ENCODE measurements at regions not wholly inside any gene's neighbourhood (a gene's known extent, or its start where the extent isn't known, plus 50 kb on each side); places are given as distances from the start of the nearest gene placed in this dataset.

DNA sequence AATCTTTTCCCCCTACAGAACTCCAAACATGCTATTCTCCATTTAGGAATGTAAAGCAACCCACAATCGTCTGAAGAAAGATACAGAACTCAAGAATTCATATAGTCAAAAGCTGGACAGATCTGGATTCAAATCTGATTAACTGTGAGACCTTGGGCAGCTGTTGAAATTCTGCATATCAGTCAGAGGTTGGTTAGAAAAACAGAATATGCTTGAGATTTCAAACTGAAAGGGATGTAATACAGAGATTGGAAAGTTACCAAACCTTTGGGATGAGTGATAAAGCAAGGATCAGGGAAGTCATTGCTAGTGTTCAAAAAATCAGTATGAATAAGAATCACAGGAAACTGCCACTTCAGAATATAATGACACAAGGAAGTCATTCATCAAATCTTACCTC lies 406.6 kb downstream of the HTR7 start:
- DNase-seq = no peak
- H3K4me3 Mint-ChIP-seq = no peak overlapping the region
- H3K4me1 Mint-ChIP-seq = no peaks in the 10 kb centered on the region
- H3K36me3 Mint-ChIP-seq (ENCODE audit: low read depth) = no peaks in the 10 kb centered on the region
- H3K27me3 Mint-ChIP-seq = no peaks in the 10 kb centered on the region
- POLR2A ChIA-PET = no interaction called here
- no peak overlapping the region for H3K27ac Mint-ChIP-seq
- CTCF ChIA-PET = no interaction called here
- peaks cover 6% of the 10 kb centered on the region for H3K9me3 Mint-ChIP-seq

DNA sequence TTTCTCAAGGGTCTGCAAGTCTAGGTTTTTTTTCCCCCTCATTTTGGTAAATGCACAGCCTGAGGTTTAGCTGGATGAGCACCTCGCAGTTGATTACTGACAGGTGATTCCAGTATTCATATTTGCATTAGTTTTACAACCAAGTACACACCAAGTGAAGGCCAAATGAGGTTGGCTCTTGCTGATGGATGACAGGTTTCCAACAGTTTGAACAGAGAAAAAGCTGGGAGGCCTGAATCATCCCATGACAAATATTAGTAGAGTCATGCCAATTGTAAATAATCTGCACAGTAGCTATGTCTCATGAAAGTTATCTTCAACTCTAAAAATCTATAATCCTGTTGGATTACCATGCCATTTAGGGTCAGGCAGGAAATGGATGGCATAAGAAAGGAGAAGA lies 399.8 kb downstream of the HTR7 start:
- Mint-ChIP-seq H3K9me3 (peaks cover 6% of the 10 kb centered on the region), H3K4me3 (no peak overlapping the region), H3K4me1 (no peaks in the 10 kb centered on the region), H3K36me3 (ENCODE audit: low read depth) (no peaks in the 10 kb centered on the region), H3K27me3 (no peaks in the 10 kb centered on the region), H3K27ac (no peak overlapping the region)
- no peak for DNase-seq
- CTCF ChIA-PET = no interaction called here
- POLR2A ChIA-PET = no interaction called here

DNA sequence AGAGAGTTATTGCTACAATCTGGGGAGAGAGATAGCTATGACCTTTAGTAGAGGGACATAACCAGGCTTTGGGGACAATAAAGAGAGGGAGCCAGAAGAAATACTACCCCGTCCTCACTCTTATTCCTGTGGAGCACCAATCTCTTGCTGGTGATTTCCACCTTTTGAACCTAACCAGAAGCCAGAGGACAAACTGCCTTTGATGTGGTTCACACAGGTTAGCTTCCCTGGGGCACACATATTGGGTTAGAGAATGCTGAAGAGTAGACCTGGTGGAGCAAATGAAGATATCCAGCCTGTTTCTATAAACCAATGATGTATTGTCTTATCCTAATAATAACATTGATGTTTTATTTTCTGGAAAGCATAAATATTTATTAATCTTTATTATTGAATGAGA lies 399.3 kb downstream of the HTR7 start:
- H3K4me1 Mint-ChIP-seq = no peaks in the 10 kb centered on the region
- ChIA-PET CTCF (no interaction called here), POLR2A (no interaction called here)
- H3K27ac Mint-ChIP-seq = no peak overlapping the region
- no peak for DNase-seq
- no peaks in the 10 kb centered on the region for H3K27me3 Mint-ChIP-seq
- H3K36me3 Mint-ChIP-seq (ENCODE audit: low read depth) = no peaks in the 10 kb centered on the region
- no peak overlapping the region for H3K4me3 Mint-ChIP-seq
- H3K9me3 Mint-ChIP-seq = peaks cover 6% of the 10 kb centered on the region

DNA sequence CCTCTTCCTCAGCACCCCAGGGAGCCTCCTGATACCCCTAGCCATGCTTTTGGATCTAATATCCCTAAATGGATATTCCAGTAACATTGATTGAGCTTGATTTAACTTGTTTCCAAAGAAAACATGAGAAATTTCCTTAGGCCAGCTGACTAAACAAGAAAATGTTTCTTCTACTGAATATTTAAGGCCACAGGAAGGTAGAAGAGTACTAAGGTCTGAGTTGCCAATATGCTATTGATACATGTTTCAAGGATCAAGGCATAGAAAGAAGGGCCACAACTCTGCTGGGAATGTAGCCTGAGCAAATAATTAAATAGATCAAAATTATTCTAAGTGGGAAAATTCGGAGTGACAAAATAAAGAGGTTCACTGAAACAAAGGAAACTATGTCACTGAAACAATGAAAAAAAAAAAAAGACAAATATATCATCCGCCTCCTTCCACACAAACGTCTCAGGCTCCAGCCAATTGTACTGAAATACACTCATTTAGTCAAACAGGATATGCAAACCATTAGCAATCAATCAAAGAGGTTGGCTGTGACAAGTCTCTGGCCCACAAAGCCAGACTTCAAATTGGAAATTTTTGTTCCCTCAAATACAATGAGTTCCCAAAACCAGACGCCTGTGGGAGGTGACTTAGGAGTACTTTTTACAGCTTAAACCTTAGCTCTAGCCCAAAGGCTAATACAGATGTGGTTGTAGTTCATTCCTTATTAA lies 396.2 kb downstream of the HTR7 start:
- H3K4me1 Mint-ChIP-seq = no peaks in the 10 kb centered on the region
- H3K4me3 Mint-ChIP-seq = no peak overlapping the region
- H3K27ac Mint-ChIP-seq = no peak overlapping the region
- POLR2A ChIA-PET = no interaction called here
- no peak for DNase-seq
- H3K9me3 Mint-ChIP-seq = no peaks in the 10 kb centered on the region
- H3K36me3 Mint-ChIP-seq (ENCODE audit: low read depth) = no peaks in the 10 kb centered on the region
- no peaks in the 10 kb centered on the region for H3K27me3 Mint-ChIP-seq
- CTCF ChIA-PET = interaction anchor here (0.7 kb wide), 1 partner anchor 67 kb away, joined by 4 read pairs; no protein-coding TSS in a partner anchor

DNA sequence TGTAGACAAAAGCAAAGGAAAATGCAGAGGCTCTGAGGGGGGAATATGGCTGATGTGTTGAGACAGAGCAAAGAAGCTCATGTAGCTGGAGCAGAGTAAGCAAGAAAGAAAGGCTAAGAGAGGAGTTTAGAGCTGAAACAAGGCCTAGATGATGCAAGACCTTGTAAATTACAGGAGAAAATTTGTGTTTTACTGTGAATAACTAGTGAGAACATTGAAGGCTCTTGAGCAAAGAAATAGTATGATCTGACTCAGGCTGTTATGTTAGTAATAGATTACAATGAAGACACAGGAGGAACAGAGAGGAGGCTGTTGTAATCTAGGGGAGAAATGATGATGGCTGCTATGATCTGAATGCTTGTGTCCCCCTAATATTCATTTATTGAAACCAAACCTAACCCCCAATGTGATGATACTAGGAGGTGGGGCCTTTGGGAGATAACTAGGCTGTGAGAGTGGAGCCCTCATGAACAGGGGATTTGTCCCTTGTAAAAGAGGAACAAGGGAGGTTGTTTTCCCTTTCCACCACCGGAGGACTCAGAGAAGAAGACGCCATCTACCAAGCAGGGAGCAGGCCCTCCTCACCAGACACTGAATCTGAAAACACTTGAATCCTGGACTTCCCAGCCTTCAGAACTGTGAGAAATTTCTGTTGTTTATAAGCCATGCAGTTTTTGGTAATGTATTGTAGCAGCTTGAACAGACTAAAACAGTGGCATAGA lies 394.9 kb downstream of the HTR7 start:
- no peak overlapping the region for H3K27ac Mint-ChIP-seq
- no peaks in the 10 kb centered on the region for H3K9me3 Mint-ChIP-seq
- H3K4me1 Mint-ChIP-seq = no peaks in the 10 kb centered on the region
- ChIA-PET CTCF (no interaction called here), POLR2A (no interaction called here)
- H3K36me3 Mint-ChIP-seq (ENCODE audit: low read depth) = no peaks in the 10 kb centered on the region
- no peak for DNase-seq
- H3K4me3 Mint-ChIP-seq = no peak overlapping the region
- H3K27me3 Mint-ChIP-seq = no peaks in the 10 kb centered on the region

DNA sequence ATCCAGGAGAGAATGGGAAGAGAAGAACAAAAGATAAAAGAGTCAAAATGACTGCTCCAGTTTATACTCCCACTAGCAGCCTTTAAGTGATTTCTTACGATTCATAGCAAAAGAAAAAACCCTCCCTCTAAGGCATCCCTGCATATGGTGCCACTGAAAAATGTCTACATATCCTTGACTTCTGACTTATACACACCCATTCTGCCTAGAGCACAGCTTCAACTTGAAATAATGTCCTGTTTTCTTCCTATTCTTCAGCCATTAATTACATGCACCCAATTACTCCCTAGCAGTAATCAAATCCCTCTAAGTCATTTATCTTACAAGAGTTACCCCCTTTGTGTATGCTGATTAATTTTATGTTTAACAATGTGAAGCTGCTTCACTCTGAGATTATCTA lies 393.5 kb downstream of the HTR7 start:
- POLR2A ChIA-PET = no interaction called here
- H3K4me3 Mint-ChIP-seq = no peak overlapping the region
- CTCF ChIA-PET = no interaction called here
- no peak overlapping the region for H3K27ac Mint-ChIP-seq
- H3K4me1 Mint-ChIP-seq = no peaks in the 10 kb centered on the region
- DNase-seq = no peak
- no peaks in the 10 kb centered on the region for H3K9me3 Mint-ChIP-seq
- no peaks in the 10 kb centered on the region for H3K36me3 Mint-ChIP-seq (ENCODE audit: low read depth)
- no peaks in the 10 kb centered on the region for H3K27me3 Mint-ChIP-seq

DNA sequence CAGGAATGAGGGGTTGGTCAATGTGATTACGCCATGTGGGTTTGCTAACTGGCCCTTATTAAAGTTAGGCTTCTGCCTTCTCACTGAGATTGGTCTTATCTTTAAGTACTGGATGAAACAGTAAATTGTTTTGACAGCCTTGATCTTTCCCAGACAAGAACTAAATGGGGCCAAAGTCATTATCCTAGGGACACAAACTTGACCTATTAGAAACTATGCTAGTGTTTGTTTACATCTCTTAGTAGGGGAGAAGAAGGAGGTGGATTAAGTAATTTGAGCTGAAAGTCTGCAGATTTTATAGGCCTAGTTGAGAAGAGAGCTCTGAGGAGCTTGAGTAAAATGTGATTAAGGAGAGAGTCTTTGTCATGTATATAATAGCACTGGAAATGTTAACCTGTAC lies 386.9 kb downstream of the HTR7 start:
- POLR2A ChIA-PET = no interaction called here
- Mint-ChIP-seq H3K27me3 (no peaks in the 10 kb centered on the region), H3K4me3 (no peak overlapping the region), H3K4me1 (no peaks in the 10 kb centered on the region), H3K9me3 (no peaks in the 10 kb centered on the region), H3K27ac (no peak overlapping the region), H3K36me3 (ENCODE audit: low read depth) (no peaks in the 10 kb centered on the region)
- CTCF ChIA-PET = no interaction called here
- DNase-seq = no peak

DNA sequence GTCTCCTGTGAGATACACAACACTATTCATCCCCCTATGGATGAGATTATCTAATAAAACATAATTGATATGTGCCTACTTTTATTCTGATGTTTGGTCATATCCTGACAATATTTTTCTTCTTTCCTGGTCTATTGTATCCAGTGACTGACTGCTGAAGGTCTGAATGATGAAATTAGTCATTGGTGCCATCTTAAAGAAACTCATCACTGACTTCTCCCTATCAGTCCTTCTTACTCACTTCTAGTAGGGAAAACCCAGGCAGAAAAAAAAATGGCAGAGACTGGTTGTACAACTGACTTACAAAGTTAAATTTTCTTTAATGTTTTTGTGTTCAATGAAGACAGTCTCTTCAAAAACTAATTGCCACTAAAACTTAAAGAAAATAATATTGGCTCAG lies 377.4 kb downstream of the HTR7 start:
- H3K27me3 Mint-ChIP-seq = no peaks in the 10 kb centered on the region
- ChIA-PET CTCF (no interaction called here), POLR2A (no interaction called here)
- H3K9me3 Mint-ChIP-seq = no peaks in the 10 kb centered on the region
- H3K4me1 Mint-ChIP-seq = no peaks in the 10 kb centered on the region
- H3K36me3 Mint-ChIP-seq (ENCODE audit: low read depth) = no peaks in the 10 kb centered on the region
- DNase-seq = no peak
- no peak overlapping the region for H3K4me3 Mint-ChIP-seq
- H3K27ac Mint-ChIP-seq = no peak overlapping the region

DNA sequence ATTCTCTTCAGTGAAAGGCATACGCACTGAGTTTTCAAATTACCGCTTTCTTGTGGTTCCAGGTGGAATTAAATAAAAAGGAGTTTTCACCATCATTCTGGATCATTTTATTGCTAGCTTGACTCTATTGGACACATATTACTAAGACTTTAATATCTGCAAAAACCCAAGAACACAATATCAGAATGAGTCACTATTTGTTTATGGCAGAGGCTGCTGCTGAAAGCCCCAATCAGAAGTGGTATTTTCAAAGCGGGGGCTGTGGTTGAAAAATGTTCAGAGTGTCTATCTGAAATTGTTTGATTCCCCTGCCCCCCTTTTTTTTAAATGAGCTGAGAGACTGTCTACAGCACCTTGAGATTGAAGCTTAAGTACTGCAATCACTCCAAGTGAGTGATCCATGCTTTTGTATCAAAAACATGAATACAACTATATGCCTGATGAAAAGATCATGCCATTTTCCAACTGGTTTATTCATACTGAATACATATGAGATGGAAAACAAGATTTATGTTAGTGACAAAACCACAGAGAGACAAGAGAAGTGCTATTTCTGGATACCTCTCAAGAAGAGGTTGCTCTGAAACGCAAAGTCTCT lies 376.4 kb downstream of the HTR7 start:
- peaks cover under 1% of the 10 kb centered on the region for H3K9me3 Mint-ChIP-seq
- no peaks in the 10 kb centered on the region for H3K27me3 Mint-ChIP-seq
- H3K4me1 Mint-ChIP-seq = no peaks in the 10 kb centered on the region
- H3K27ac Mint-ChIP-seq = no peak overlapping the region
- no peaks in the 10 kb centered on the region for H3K36me3 Mint-ChIP-seq (ENCODE audit: low read depth)
- DNase-seq = no peak
- no peak overlapping the region for H3K4me3 Mint-ChIP-seq
- ChIA-PET POLR2A (no interaction called here), CTCF (no interaction called here)

DNA sequence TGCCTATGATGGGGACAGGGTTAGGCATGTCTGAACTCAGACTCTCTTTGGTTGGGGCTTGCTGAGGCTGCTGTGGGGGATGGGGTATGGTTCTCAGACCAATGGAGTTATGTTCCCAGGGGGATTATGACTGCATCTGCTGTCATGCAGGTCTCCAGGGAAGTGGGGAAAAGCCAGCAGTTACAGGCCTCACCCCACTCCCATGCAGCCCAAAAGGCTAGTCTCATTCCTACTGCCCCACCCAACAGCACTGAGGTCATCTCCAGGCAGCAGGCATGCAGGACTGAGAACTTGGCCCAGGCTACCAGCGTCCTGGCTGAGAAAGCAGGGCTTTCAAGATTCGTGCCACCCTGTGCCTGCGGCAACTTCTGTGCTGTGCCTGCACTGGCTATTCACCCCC lies 373.3 kb downstream of the HTR7 start:
- H3K27me3 Mint-ChIP-seq = no peaks in the 10 kb centered on the region
- no peak overlapping the region for H3K27ac Mint-ChIP-seq
- CTCF ChIA-PET = no interaction called here
- no peaks in the 10 kb centered on the region for H3K36me3 Mint-ChIP-seq (ENCODE audit: low read depth)
- peaks cover 4% of the 10 kb centered on the region for H3K9me3 Mint-ChIP-seq
- no peak overlapping the region for H3K4me3 Mint-ChIP-seq
- H3K4me1 Mint-ChIP-seq = no peaks in the 10 kb centered on the region
- POLR2A ChIA-PET = no interaction called here
- DNase-seq = no peak

DNA sequence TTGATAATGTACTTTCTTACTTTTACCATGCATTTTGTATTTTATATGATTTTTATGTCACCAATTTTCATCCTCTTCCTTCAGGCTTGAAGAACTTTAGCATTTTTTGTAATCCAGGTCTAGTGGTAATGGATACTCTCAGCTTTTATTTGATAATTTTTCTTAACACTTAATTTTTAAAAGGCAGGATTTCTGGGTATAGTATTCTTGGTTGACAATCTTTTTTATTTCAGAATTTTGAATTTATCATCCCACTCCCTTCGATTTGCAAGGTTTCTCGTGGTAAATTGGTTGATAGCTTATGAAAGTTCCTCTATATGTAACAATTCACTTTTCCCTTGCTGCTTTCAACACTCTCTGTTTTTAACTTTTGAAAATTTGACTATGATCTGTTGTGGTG lies 363.7 kb downstream of the HTR7 start:
- H3K4me3 Mint-ChIP-seq = no peak overlapping the region
- no peak for DNase-seq
- no peaks in the 10 kb centered on the region for H3K27me3 Mint-ChIP-seq
- CTCF ChIA-PET = no interaction called here
- no peaks in the 10 kb centered on the region for H3K36me3 Mint-ChIP-seq (ENCODE audit: low read depth)
- H3K4me1 Mint-ChIP-seq = no peaks in the 10 kb centered on the region
- POLR2A ChIA-PET = no interaction called here
- peaks cover 15% of the 10 kb centered on the region for H3K9me3 Mint-ChIP-seq
- no peak overlapping the region for H3K27ac Mint-ChIP-seq

DNA sequence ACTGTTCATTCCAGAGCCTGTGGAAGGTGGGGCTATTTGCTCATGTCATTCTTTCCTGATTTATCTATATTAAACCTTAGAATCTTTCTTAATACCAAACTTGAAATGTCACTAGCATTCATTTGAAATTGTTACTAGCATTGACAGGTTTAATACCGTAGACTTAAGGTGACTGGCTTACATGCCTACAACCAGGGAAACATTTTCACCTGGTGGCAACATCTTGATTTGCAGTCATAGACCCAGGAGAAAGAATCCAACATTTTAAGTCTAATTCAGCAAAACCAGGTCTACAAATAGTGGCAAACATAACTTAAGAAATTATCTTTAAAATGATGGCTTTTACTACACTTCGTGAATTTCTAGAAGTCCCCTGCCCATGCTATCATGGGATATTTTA lies 353.7 kb downstream of the HTR7 start:
- Mint-ChIP-seq H3K9me3 (peaks cover 2% of the 10 kb centered on the region), H3K27ac (no peak overlapping the region), H3K27me3 (no peaks in the 10 kb centered on the region), H3K4me3 (no peak overlapping the region), H3K4me1 (no peaks in the 10 kb centered on the region), H3K36me3 (ENCODE audit: low read depth) (no peaks in the 10 kb centered on the region)
- CTCF ChIA-PET = no interaction called here
- POLR2A ChIA-PET = no interaction called here
- no peak for DNase-seq

DNA sequence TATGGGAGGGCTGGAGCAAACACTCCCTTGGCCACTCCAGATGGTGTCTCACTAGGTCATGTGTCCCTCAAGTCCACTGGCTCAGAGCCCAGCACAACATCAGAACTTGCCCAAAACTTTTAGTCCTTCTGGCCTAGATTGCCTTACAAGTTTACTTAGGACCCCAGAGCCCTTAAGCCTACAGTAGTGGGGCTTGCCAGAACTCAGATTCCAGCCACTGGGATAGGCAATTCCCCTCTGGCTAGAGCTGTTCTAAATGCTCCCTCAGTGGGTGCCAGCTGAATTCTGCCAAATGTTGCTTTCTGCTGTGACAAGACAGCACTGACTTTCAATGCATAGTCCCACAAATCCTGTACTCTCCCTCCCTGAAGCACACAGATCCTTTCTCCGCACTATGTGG lies 331.1 kb downstream of the HTR7 start:
- H3K9me3 Mint-ChIP-seq = no peaks in the 10 kb centered on the region
- ChIA-PET POLR2A (no interaction called here), CTCF (no interaction called here)
- no peak for DNase-seq
- H3K4me3 Mint-ChIP-seq = no peak overlapping the region
- no peaks in the 10 kb centered on the region for H3K27me3 Mint-ChIP-seq
- H3K4me1 Mint-ChIP-seq = no peaks in the 10 kb centered on the region
- no peaks in the 10 kb centered on the region for H3K36me3 Mint-ChIP-seq (ENCODE audit: low read depth)
- H3K27ac Mint-ChIP-seq = no peak overlapping the region

DNA sequence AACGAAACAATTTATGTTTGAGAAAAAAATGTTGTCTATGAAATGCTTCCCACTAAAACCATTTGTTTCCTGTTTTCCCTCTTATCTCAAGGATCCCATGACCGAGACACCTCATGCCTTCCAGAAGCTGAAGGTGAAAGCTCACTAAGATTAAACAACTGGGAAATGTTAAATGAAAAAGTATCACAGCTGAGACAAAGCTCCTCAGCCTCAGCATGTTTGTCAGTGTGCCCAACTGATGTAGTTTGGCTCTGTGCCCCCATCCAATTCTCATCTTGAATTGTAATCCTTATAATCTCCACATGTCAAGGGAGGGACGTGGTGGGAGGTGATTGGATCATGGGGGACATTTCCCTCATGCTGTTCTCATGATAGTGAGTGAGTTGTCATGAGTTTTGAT lies 327.3 kb downstream of the HTR7 start:
- Mint-ChIP-seq H3K27me3 (no peaks in the 10 kb centered on the region), H3K4me3 (no peak overlapping the region), H3K36me3 (ENCODE audit: low read depth) (no peaks in the 10 kb centered on the region), H3K9me3 (no peaks in the 10 kb centered on the region), H3K27ac (no peak overlapping the region), H3K4me1 (no peaks in the 10 kb centered on the region)
- POLR2A ChIA-PET = no interaction called here
- CTCF ChIA-PET = no interaction called here
- no peak for DNase-seq

All from activated CD4-positive, alpha-beta memory T cell treated with anti-CD3 and anti-CD28 coated beads, Interleukin-2, amount 10 ng/mL, durations not matched to agents 7 days and 5 days (primary cell).